ENCODE measurements at regions not wholly inside any gene's neighbourhood (a gene's known extent, or its start where the extent isn't known, plus 50 kb on each side); places are given as distances from the start of the nearest gene placed in this dataset.

GRCh38 chr20:52841003-52841402, 131.2 kb upstream of the TSHZ2 start:
- dilution Hi-C loops (cut with HindIII; ENCODE audit: low sequenced_read_pairs, unreplicated experiment) (no loop called here), intact Hi-C loops (cut with micrococcal nuclease) (no loop called here), in situ Hi-C loops (cut with MboI; ENCODE audit: low sequenced_read_pairs) (no loop called here)
- Histone ChIP-seq H4K20me1 (ENCODE audit: insufficient read depth, low read length) (no peaks in the 10 kb centered on the region), H2AFZ (replicated peaks; ENCODE audit: low read length, poor library complexity) (no peak overlapping the region), H3K36me3 (ENCODE audit: control insufficient read depth, insufficient read depth, low read length) (no peaks in the 10 kb centered on the region), H4K91ac (ENCODE audit: insufficient read depth, low read depth, low read length) (no peak overlapping the region), H3K79me1 (ENCODE audit: low read depth in 1 of 2, low read length in 2 of 2) (no peaks in the 10 kb centered on the region), H2BK5ac (ENCODE audit: low read depth, low read length, poor library complexity, severe bottlenecking) (no peak overlapping the region), H2AK9ac (replicated peaks; ENCODE audit: low read depth, low read length, poor library complexity) (no peak overlapping the region), H3K9ac (ENCODE audit: low read depth, low read length) (no peak overlapping the region), H3K9me3 (ENCODE audit: control insufficient read depth, insufficient read depth, low read length) (peaks cover 2% of the 10 kb centered on the region; the same call in 1 of the 2 replicates), H3K27ac (ENCODE audit: insufficient read depth, low read length) (no peak overlapping the region), H3K18ac (ENCODE audit: low read depth, low read length) (no peak overlapping the region), H2BK120ac (ENCODE audit: low read depth, low read length) (no peak overlapping the region), H3K56ac (ENCODE audit: extremely low read depth, insufficient read depth, low read length) (no peak overlapping the region), H2BK20ac (ENCODE audit: low read depth, low read length) (no peak overlapping the region), H4K8ac (ENCODE audit: low read depth in 2 of 2, low read length in 2 of 2) (no peak overlapping the region), H2BK15ac (ENCODE audit: low read depth, low read length) (no peak overlapping the region), H3K4ac (ENCODE audit: low read depth, low read length) (no peak overlapping the region), H3K27me3 (ENCODE audit: control insufficient read depth, insufficient read depth, low read length) (no peaks in the 10 kb centered on the region), H3K4me3 (ENCODE audit: insufficient read depth, low read depth, low read length) (no peak overlapping the region), H3K9me1 (ENCODE audit: insufficient read depth, low read length) (no peaks in the 10 kb centered on the region), H2AK5ac (ENCODE audit: low read depth, low read length) (no peak overlapping the region), H3K4me1 (ENCODE audit: control insufficient read depth, insufficient read depth, low read length) (no peaks in the 10 kb centered on the region), H3K4me2 (ENCODE audit: low read depth, low read length) (no peak overlapping the region), H4K5ac (ENCODE audit: low read depth, low read length) (no peak overlapping the region), H3K14ac (replicated peaks; ENCODE audit: low read depth, low read length) (no peak overlapping the region), H3K23ac (ENCODE audit: low read depth, low read length) (no peak overlapping the region)
- WGBS, 2 experiments (ENCODE audit: extremely low coverage in 2 of 2, insufficient read length in 1 of 2) = 54% methylated on average over 2 of the region's 3 CpGs; no CpG with 5 or more reads in 1 of the 2 experiments
- ATAC-seq (ENCODE audit: low read depth) (no peak), DNase-seq (no peak)
- POLR2A ChIA-PET (ENCODE audit: unreplicated experiment) = no interaction called here
- BruUV-seq (replicated peaks) = no TSS peak
- no peak for TF ChIP-seq ELK1 (IDR thresholded peaks at IDR 0.05; ENCODE audit: borderline replicate concordance, low read depth, low read length)
- no peak for TF ChIP-seq MXI1 (IDR thresholded peaks at IDR 0.05; ENCODE audit: borderline replicate concordance, low read depth, low read length)
- no peak for TF ChIP-seq CHD1 (IDR thresholded peaks at IDR 0.05; ENCODE audit: low read depth, low read length)
- CTCF ChIA-PET = no interaction called here

Measured in IMR-90 (cell line).